Fibroblast of lung (primary cell): ENCODE measurements at regions not wholly inside any gene's neighbourhood (a gene's known extent, or its start where the extent isn't known, plus 50 kb on each side); places are given as distances from the start of the nearest gene placed in this dataset.

Source experiments
- EZH2 ChIP-seq: IDR thresholded peaks from 2 replicates; pipeline ENCODE4 v1.5.1; 2012; ENCODE audit warnings: low read length, control low read depth, mild to moderate bottlenecking; ENCODE audit errors: missing control alignments
- TF ChIP-seq, protein P1 (sequence below), 2 donors: IDR thresholded peaks in 1 of 2; conservative IDR thresholded peaks in 1 of 2; 1 replicate in 1 of 2; 2 replicates in 1 of 2; pipeline ENCODE4 v1.5.1; 2011 to 2012; ENCODE audit warnings: low read length in 2 of 2, control low read depth in 1 of 2, inconsistent platforms in 1 of 2, low read depth in 1 of 2, mild to moderate bottlenecking in 1 of 2

DNA sequence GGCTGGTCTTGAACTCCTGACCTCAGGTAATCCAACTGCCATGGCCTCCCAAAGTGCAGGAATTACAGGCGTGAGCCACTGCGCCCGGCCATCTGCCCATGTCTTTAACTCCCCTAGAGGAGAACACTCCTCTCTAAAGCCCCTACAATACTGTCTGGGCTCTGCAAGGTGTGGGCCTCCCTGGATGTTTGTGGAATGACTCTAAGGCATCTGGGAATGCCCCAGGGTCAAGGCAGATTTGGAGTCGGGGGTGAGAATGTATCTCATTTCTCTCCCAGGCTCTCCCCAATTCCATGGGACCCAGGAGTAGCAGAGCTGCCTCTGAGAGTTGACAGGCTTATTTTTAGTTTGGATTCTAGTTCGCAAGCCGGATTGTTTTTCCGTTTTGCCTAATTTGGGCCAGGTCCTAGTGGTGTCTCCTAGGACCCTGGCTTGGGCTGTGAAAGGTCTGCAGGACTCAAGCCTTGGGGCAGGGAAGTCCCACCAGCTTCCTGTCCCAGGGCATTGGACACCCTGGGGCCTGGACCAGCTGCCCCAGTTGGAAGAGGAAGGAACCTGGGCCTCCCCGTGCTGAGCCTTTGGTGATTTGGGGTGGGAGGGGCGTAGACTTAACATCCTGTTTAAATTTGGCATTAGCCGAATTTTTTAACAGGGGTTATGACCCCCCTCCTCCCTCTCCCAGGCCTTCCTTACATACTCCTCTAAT is 53.5 kb downstream of the MAGEF1 start:
- TF ChIP-seq, protein P1, sequence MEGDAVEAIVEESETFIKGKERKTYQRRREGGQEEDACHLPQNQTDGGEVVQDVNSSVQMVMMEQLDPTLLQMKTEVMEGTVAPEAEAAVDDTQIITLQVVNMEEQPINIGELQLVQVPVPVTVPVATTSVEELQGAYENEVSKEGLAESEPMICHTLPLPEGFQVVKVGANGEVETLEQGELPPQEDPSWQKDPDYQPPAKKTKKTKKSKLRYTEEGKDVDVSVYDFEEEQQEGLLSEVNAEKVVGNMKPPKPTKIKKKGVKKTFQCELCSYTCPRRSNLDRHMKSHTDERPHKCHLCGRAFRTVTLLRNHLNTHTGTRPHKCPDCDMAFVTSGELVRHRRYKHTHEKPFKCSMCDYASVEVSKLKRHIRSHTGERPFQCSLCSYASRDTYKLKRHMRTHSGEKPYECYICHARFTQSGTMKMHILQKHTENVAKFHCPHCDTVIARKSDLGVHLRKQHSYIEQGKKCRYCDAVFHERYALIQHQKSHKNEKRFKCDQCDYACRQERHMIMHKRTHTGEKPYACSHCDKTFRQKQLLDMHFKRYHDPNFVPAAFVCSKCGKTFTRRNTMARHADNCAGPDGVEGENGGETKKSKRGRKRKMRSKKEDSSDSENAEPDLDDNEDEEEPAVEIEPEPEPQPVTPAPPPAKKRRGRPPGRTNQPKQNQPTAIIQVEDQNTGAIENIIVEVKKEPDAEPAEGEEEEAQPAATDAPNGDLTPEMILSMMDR (conservative IDR thresholded peaks at IDR 0.05 in 1 of 2, IDR thresholded peaks at IDR 0.05 in 1 of 2; ENCODE audit: low read depth in 1 of 2, low read length in 2 of 2), result no peak
- TF ChIP-seq EZH2, result no peak
